ENCODE measurements at regions not wholly inside any gene's neighbourhood (a gene's known extent, or its start where the extent isn't known, plus 50 kb on each side); places are given as distances from the start of the nearest gene placed in this dataset.

DNA sequence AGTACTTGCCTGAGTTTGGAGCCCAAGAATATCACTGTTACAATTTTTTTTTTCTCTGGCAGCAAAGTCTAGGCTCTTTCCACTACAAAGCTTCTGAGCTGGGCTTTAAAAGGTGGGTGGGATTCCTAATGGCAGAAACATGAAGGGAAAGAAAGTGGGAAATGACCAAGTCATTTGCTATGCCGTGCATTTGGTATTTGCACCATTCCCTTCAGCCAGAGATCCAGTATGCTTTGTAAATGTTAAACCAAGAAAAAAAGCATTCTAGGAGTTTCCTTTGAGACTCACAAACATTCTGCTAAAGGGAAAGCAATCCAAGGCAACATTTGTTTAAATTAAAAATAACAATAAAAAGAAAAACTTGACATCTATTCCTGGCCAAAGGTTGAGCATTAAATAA, 451.2 kb downstream of the RAB28 start:
- H2AFZ ChIP-seq (ENCODE audit: insufficient read depth, low read depth, low read length, poor library complexity, severe bottlenecking), result no peak overlapping the region
- H3K27me3 ChIP-seq (ENCODE audit: control insufficient read depth in 2 of 2, insufficient read depth in 2 of 2, low read length in 2 of 2), result no peaks in the 10 kb centered on the region
- H3K36me3 ChIP-seq (replicated peaks in 1 of 2; ENCODE audit: control insufficient read depth in 1 of 2, insufficient read depth in 2 of 2, low read length in 2 of 2), result no peaks in the 10 kb centered on the region
- Mint-ChIP-seq H3K36me3 (no peaks in the 10 kb centered on the region), H3K9me3 (peaks cover 2 to 19% (median 10%) of the 10 kb centered on the region in 7 donors), H3K27ac (no peak overlapping the region), H3K4me3 (no peak overlapping the region), H3K4me1 (no peaks in the 10 kb centered on the region), H3K27me3 (ENCODE audit: low read depth in 3 of 3) (no peaks in the 10 kb centered on the region)
- DNase-seq, result no peak
- TF ChIP-seq, protein P1, sequence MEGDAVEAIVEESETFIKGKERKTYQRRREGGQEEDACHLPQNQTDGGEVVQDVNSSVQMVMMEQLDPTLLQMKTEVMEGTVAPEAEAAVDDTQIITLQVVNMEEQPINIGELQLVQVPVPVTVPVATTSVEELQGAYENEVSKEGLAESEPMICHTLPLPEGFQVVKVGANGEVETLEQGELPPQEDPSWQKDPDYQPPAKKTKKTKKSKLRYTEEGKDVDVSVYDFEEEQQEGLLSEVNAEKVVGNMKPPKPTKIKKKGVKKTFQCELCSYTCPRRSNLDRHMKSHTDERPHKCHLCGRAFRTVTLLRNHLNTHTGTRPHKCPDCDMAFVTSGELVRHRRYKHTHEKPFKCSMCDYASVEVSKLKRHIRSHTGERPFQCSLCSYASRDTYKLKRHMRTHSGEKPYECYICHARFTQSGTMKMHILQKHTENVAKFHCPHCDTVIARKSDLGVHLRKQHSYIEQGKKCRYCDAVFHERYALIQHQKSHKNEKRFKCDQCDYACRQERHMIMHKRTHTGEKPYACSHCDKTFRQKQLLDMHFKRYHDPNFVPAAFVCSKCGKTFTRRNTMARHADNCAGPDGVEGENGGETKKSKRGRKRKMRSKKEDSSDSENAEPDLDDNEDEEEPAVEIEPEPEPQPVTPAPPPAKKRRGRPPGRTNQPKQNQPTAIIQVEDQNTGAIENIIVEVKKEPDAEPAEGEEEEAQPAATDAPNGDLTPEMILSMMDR (IDR thresholded peaks at IDR 0.05), result no peak
- H3K4me1 ChIP-seq (ENCODE audit: control insufficient read depth in 1 of 2, insufficient read depth in 2 of 2, low read length in 2 of 2), result no peaks in the 10 kb centered on the region
- no peak overlapping the region for H3K27ac ChIP-seq (ENCODE audit: low read depth in 1 of 2, low read length in 2 of 2)
- no peaks in the 10 kb centered on the region for H3K79me2 ChIP-seq (ENCODE audit: insufficient read depth, low read length)
- no CpG with 5 or more reads among the region's 1 CpG for WGBS (ENCODE audit: insufficient coverage)
- no peak overlapping the region for H3K4me3 ChIP-seq (replicated peaks in 1 of 3; ENCODE audit: low read depth in 2 of 3, low read length in 3 of 3)
- H3K9me3 ChIP-seq (replicated peaks in 1 of 2; ENCODE audit: control insufficient read depth in 1 of 2, insufficient read depth in 1 of 2, low read length in 2 of 2), result peaks cover 9 to 18% of the 10 kb centered on the region in 2 donors
- intact Hi-C loops (cut with micrococcal nuclease), result no loop called here
- H3K4me2 ChIP-seq (replicated peaks; ENCODE audit: extremely low read depth, low read length, poor library complexity, severe bottlenecking), result no peak overlapping the region
- H4K20me1 ChIP-seq (ENCODE audit: insufficient read depth, low read length), result no peaks in the 10 kb centered on the region
- H3K9ac ChIP-seq (ENCODE audit: insufficient read depth, low read length, poor library complexity, severe bottlenecking), result no peak overlapping the region

- Histone ChIP-seq H3K36me3 (replicated peaks in 1 of 2; ENCODE audit: control insufficient read depth in 1 of 2, insufficient read depth in 2 of 2, low read length in 2 of 2) (no peaks in the 10 kb centered on the region), H3K9ac (ENCODE audit: insufficient read depth, low read length, poor library complexity, severe bottlenecking) (no peak overlapping the region), H3K4me2 (replicated peaks; ENCODE audit: extremely low read depth, low read length, poor library complexity, severe bottlenecking) (no peak overlapping the region), H3K9me3 (replicated peaks in 1 of 2; ENCODE audit: control insufficient read depth in 1 of 2, insufficient read depth in 1 of 2, low read length in 2 of 2) (peaks cover 0 to 10% of the 10 kb centered on the region in 2 donors), H2AFZ (ENCODE audit: insufficient read depth, low read depth, low read length, poor library complexity, severe bottlenecking) (no peak overlapping the region), H4K20me1 (ENCODE audit: insufficient read depth, low read length) (no peaks in the 10 kb centered on the region), H3K79me2 (ENCODE audit: insufficient read depth, low read length) (no peaks in the 10 kb centered on the region), H3K4me3 (replicated peaks in 1 of 3; ENCODE audit: low read depth in 2 of 3, low read length in 3 of 3) (no peak overlapping the region), H3K4me1 (ENCODE audit: control insufficient read depth in 1 of 2, insufficient read depth in 2 of 2, low read length in 2 of 2) (no peaks in the 10 kb centered on the region), H3K27me3 (ENCODE audit: control insufficient read depth in 2 of 2, insufficient read depth in 2 of 2, low read length in 2 of 2) (no peaks in the 10 kb centered on the region), H3K27ac (ENCODE audit: low read depth in 1 of 2, low read length in 2 of 2) (no peak overlapping the region)
- H3K4me3 Mint-ChIP-seq, result no peak overlapping the region
- H3K27ac Mint-ChIP-seq, result no peak overlapping the region
- DNase-seq, result no peak
- TF ChIP-seq, protein P1 (IDR thresholded peaks at IDR 0.05), result no peak
- no peaks in the 10 kb centered on the region for H3K36me3 Mint-ChIP-seq
- no peaks in the 10 kb centered on the region for H3K27me3 Mint-ChIP-seq (ENCODE audit: low read depth in 3 of 3)
- no peaks in the 10 kb centered on the region for H3K4me1 Mint-ChIP-seq
- peaks cover 2 to 14% (median 6%) of the 10 kb centered on the region in 7 donors for H3K9me3 Mint-ChIP-seq
- 68% methylated on average over 2 of the region's 7 CpGs for WGBS (ENCODE audit: insufficient coverage)
- intact Hi-C loops (cut with micrococcal nuclease), result no loop called here
These were observed 459.7 kb downstream of the RAB28 start for GRCh38 chr4:13024147-13025105.
